KMS-11 (cell line): ENCODE measurements at regions not wholly inside any gene's neighbourhood (a gene's known extent, or its start where the extent isn't known, plus 50 kb on each side); places are given as distances from the start of the nearest gene placed in this dataset.

Experiments used
- H2AFZ ChIP-seq: fragments of 200-600 bp; sonication (generic); 2 replicates; pipeline ENCODE4 v1.6.1; 2016; ENCODE audit warnings: antibody characterized with exemption, mixed run types, low read depth
- H3K27ac ChIP-seq: fragments of 200-600 bp; sonication (generic); 2 replicates; pipeline ENCODE4 v1.6.1; 2016; ENCODE audit warnings: mild to moderate bottlenecking, mixed run types
- H3K27me3 ChIP-seq: fragments of 200-600 bp; sonication (generic); 2 replicates; pipeline ENCODE4 v1.6.1; 2017; ENCODE audit warnings: mild to moderate bottlenecking, low read depth, mixed run types, moderate library complexity; ENCODE audit not compliant: insufficient read depth
- H3K36me3 ChIP-seq: fragments of 200-600 bp; sonication (generic); 2 replicates; pipeline ENCODE4 v1.6.1; 2017; ENCODE audit warnings: mild to moderate bottlenecking, mixed run types; ENCODE audit not compliant: insufficient read depth
- H3K4me1 ChIP-seq: fragments of 200-600 bp; sonication (generic); 2 replicates; pipeline ENCODE4 v1.6.1; 2016; ENCODE audit warnings: mild to moderate bottlenecking, low read depth, mixed run types; ENCODE audit not compliant: poor library complexity, severe bottlenecking
- H3K4me2 ChIP-seq: fragments of 200-600 bp; sonication (generic); 2 replicates; pipeline ENCODE4 v1.7.0; 2016; ENCODE audit warnings: mild to moderate bottlenecking, mixed run types
- H3K4me3 ChIP-seq: fragments of 200-600 bp; sonication (generic); IDR thresholded peaks from 2 replicates; pipeline ENCODE4 v1.6.1; 2017; ENCODE audit warnings: low read depth, low read length, mixed read lengths; ENCODE audit not compliant: insufficient read depth
- H3K79me2 ChIP-seq: fragments of 200-600 bp; sonication (generic); 2 replicates; pipeline ENCODE4 v1.6.1; 2016; ENCODE audit warnings: low read depth, mixed run types; ENCODE audit not compliant: insufficient read depth
- H3K9ac ChIP-seq: fragments of 200-600 bp; sonication (generic); 2 replicates; pipeline ENCODE4 v1.6.1; 2016; ENCODE audit warnings: mild to moderate bottlenecking, mixed run types
- H4K20me1 ChIP-seq: fragments of 200-600 bp; sonication (generic); 2 replicates; pipeline ENCODE4 v1.6.1; 2016; ENCODE audit warnings: mild to moderate bottlenecking, mixed run types; ENCODE audit not compliant: insufficient read depth
- CTCF ChIP-seq: fragments of 200-600 bp; sonication (generic); conservative IDR thresholded peaks from 2 replicates; pipeline ENCODE4 v1.6.1; 2017; ENCODE audit warnings: low read depth, mild to moderate bottlenecking, antibody characterized with exemption, low read length, moderate library complexity, mixed read lengths

- no peak overlapping the region for H3K4me2 ChIP-seq
- H3K4me1 ChIP-seq = no peaks in the 10 kb centered on the region
- H3K4me3 ChIP-seq = no peak overlapping the region
- H3K9ac ChIP-seq = no peak overlapping the region
- no peak overlapping the region for H2AFZ ChIP-seq
- no peaks in the 10 kb centered on the region for H3K36me3 ChIP-seq
- TF ChIP-seq CTCF = no peak
- H3K27me3 ChIP-seq = peaks cover 2% of the 10 kb centered on the region; the same call in 1 of the 2 replicates
- H3K27ac ChIP-seq = no peak overlapping the region
- H3K79me2 ChIP-seq = no peaks in the 10 kb centered on the region
- no peaks in the 10 kb centered on the region for H4K20me1 ChIP-seq
Measured at GRCh38 chr14:104298458-104298857, 160.1 kb downstream of the KIF26A start.

GRCh38 chr14:104299993-104300761 lies 161.8 kb downstream of the KIF26A start:
- Histone ChIP-seq H3K4me1 (no peaks in the 10 kb centered on the region), H3K4me3 (no peak overlapping the region), H3K36me3 (no peaks in the 10 kb centered on the region), H3K27ac (no peak overlapping the region), H3K4me2 (no peak overlapping the region), H4K20me1 (no peaks in the 10 kb centered on the region), H3K79me2 (no peaks in the 10 kb centered on the region), H2AFZ (no peak overlapping the region), H3K9ac (no peak overlapping the region), H3K27me3 (peaks cover 5% of the 10 kb centered on the region; the same call in 1 of the 2 replicates)
- no peak for TF ChIP-seq CTCF

- no peaks in the 10 kb centered on the region for H3K4me1 ChIP-seq
Measured at GRCh38 chr14:104301731-104302460, 163.5 kb downstream of the KIF26A start.

More at GRCh38 chr14:104301731-104302460, 163.5 kb downstream of the KIF26A start:
- H2AFZ ChIP-seq = no peak overlapping the region
- peaks cover 8% of the 10 kb centered on the region; the same call in 1 of the 2 replicates for H3K27me3 ChIP-seq
- H3K27ac ChIP-seq = no peak overlapping the region
- TF ChIP-seq CTCF = no peak
- H3K36me3 ChIP-seq = no peaks in the 10 kb centered on the region
- H3K79me2 ChIP-seq = no peaks in the 10 kb centered on the region
- no peak overlapping the region for H3K9ac ChIP-seq
- no peak overlapping the region for H3K4me2 ChIP-seq
- H3K4me3 ChIP-seq = no peak overlapping the region
- no peaks in the 10 kb centered on the region for H4K20me1 ChIP-seq
